ENCODE measurements at regions not wholly inside any gene's neighbourhood (a gene's known extent, or its start where the extent isn't known, plus 50 kb on each side); places are given as distances from the start of the nearest gene placed in this dataset.

- ChIA-PET POLR2A (ENCODE audit: low non-redundant PET) (no interaction called here), CTCF (interaction anchor here (0.5 to 1.1 kb wide), 2 partner anchors 16 to 926 kb away, joined by 4 read pairs; no protein-coding TSS in a partner anchor)
- DNase-seq (ENCODE audit: low spot score), result no peak
- H3K27ac ChIP-seq, result no peak overlapping the region
- TF ChIP-seq CTCF (conservative IDR thresholded peaks at IDR 0.05; ENCODE audit: low read depth), result no peak
Observed at GRCh38 chr9:134487066-134487710, 154.4 kb upstream of the COL5A1 start.

GRCh38 chr9:134488331-134489280 is 153.0 kb upstream of the COL5A1 start:
- H3K27ac ChIP-seq, result no peak overlapping the region
- TF ChIP-seq CTCF (conservative IDR thresholded peaks at IDR 0.05; ENCODE audit: low read depth), result no peak
- ChIA-PET POLR2A (ENCODE audit: low non-redundant PET) (no interaction called here), CTCF (interaction anchor here (0.9 kb wide), 1 partner anchor 13 kb away, joined by 3 read pairs; no protein-coding TSS in a partner anchor)
- no peak for DNase-seq (ENCODE audit: low spot score)

DNA sequence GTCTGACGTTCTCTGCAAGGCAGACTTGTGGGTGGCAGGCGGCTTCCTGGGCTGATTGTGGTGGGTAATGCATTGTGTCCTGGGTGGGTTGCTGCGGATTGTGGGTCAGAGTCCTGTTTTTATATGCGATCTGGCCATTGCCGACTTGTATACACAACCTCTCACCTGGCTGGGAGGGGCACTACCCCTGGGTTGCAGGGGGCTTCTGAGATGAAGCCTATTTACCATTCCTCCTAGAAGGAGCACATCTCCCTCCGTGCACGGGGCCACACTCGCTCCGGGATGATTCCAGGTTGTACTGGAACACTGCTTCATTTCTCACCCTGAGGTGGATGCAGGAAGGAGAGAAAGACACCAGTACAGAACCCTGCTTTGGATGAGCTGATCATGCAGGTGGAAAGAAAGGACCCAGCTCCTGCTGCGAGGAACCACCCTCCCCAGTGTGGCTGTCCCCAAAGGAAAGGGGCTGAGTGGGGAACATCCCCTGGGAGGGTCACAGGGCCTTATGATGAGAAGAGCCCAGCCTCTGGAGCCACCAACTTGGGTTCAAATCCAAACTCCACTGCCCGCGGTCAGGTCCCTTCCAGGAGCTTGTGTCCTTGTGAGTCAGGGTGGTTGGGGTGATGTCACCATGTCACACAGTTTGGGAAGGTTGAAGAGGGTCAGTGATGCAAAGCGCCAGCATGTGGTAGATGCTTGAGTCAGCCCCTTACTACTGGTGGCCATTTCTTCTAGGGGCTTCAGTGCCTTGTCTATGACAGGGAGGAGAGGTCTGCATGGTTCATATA is 151.8 kb upstream of the COL5A1 start:
- POLR2A ChIA-PET (ENCODE audit: low non-redundant PET), result no interaction called here
- no peak for TF ChIP-seq CTCF (conservative IDR thresholded peaks at IDR 0.05; ENCODE audit: low read depth)
- CTCF ChIA-PET, result no interaction called here
- no peak overlapping the region for H3K27ac ChIP-seq
- DNase-seq (ENCODE audit: low spot score), result no peak

GRCh38 chr9:134490446-134490845 is 151.2 kb upstream of the COL5A1 start:
- CTCF ChIA-PET, result no interaction called here
- no peak for DNase-seq (ENCODE audit: low spot score)
- POLR2A ChIA-PET (ENCODE audit: low non-redundant PET), result no interaction called here
- no peak for TF ChIP-seq CTCF (conservative IDR thresholded peaks at IDR 0.05; ENCODE audit: low read depth)
- no peak overlapping the region for H3K27ac ChIP-seq

- H3K27ac ChIP-seq, result no peak overlapping the region
- no peak for TF ChIP-seq CTCF (conservative IDR thresholded peaks at IDR 0.05; ENCODE audit: low read depth)
- POLR2A ChIA-PET (ENCODE audit: low non-redundant PET), result no interaction called here
- no peak for DNase-seq (ENCODE audit: low spot score)
- CTCF ChIA-PET, result interaction anchor here (0.7 kb wide), 1 partner anchor 42 kb away, joined by 5 read pairs; no protein-coding TSS in a partner anchor
Observed at GRCh38 chr9:134491196-134491835, 150.3 kb upstream of the COL5A1 start.
